ENCODE measurements at regions not wholly inside any gene's neighbourhood (a gene's known extent, or its start where the extent isn't known, plus 50 kb on each side); places are given as distances from the start of the nearest gene placed in this dataset.

- Mint-ChIP-seq H3K9me3 (no peaks in the 10 kb centered on the region), H3K4me3 (no peak overlapping the region), H3K27ac (no peak overlapping the region), H3K36me3 (ENCODE audit: low read depth) (no peaks in the 10 kb centered on the region), H3K4me1 (no peaks in the 10 kb centered on the region), H3K27me3 (ENCODE audit: insufficient read depth, low read depth, poor library complexity) (no peaks in the 10 kb centered on the region)
- ATAC-seq (no peak), DNase-seq (ENCODE audit: low spot score) (no peak)
- Histone ChIP-seq H3K4me2 (no peak overlapping the region), H3K36me3 (ENCODE audit: insufficient read depth) (no peaks in the 10 kb centered on the region), H3K4me3 (no peak overlapping the region), H3K27ac (ENCODE audit: low read depth) (no peak overlapping the region), H3K4me1 (ENCODE audit: insufficient read depth) (no peaks in the 10 kb centered on the region), H3K79me2 (replicated peaks; ENCODE audit: insufficient read depth) (no peaks in the 10 kb centered on the region), H4K20me1 (replicated peaks; ENCODE audit: insufficient read depth) (no peaks in the 10 kb centered on the region), H3K9me2 (ENCODE audit: insufficient read depth) (no peaks in the 10 kb centered on the region; the same call in 1 of the 2 replicates), H2AFZ (no peak overlapping the region), H3K27me3 (ENCODE audit: insufficient read depth) (no peaks in the 10 kb centered on the region), H3F3A (replicated peaks; ENCODE audit: low read depth) (no peaks in the 10 kb centered on the region)
- no peak for TF ChIP-seq JUNB (IDR thresholded peaks at IDR 0.05; ENCODE audit: unreplicated experiment)
- no peak for TF ChIP-seq CREB1 (CRISPR knock-in tag; IDR thresholded peaks at IDR 0.05; ENCODE audit: low read depth)
- TF ChIP-seq ZNF114 (CRISPR knock-in tag; IDR thresholded peaks at IDR 0.05), result no peak
- TF ChIP-seq POLR2AphosphoS5 (IDR thresholded peaks at IDR 0.05; ENCODE audit: low read depth), result no peak
- no peak for TF ChIP-seq EZH2phosphoT487 (IDR thresholded peaks at IDR 0.05; ENCODE audit: unreplicated experiment)
- TF ChIP-seq NANOG (IDR thresholded peaks at IDR 0.05; ENCODE audit: borderline replicate concordance), result no peak
- TF ChIP-seq ETS1 (IDR thresholded peaks at IDR 0.05), result no peak
- no peak for TF ChIP-seq STAT1 (IDR thresholded peaks at IDR 0.05; ENCODE audit: unreplicated experiment)
- no peak for TF ChIP-seq ZNF462 (CRISPR knock-in tag; IDR thresholded peaks at IDR 0.05)
- no peak for TF ChIP-seq EZH2 (IDR thresholded peaks at IDR 0.05; ENCODE audit: low read depth, unreplicated experiment)
- TF ChIP-seq REST (IDR thresholded peaks at IDR 0.05; ENCODE audit: unreplicated experiment), result no peak
- no peak for TF ChIP-seq CTCF (conservative IDR thresholded peaks at IDR 0.05; ENCODE audit: low read depth in 2 of 2)
- no peak for TF ChIP-seq ZNF331 (CRISPR knock-in tag; IDR thresholded peaks at IDR 0.05; ENCODE audit: low read depth)
Observed at GRCh38 chr5:163134061-163134460, 303.3 kb upstream of the CCNG1 start.

All from GM23338 (cell line).